ENCODE measurements at regions not wholly inside any gene's neighbourhood (a gene's known extent, or its start where the extent isn't known, plus 50 kb on each side); places are given as distances from the start of the nearest gene placed in this dataset.

GRCh38 chr10:78194050-78194449 lies 160.4 kb downstream of the RPS24 start:
- Histone ChIP-seq H3K4me1 (ENCODE audit: insufficient read depth, low read length, severe bottlenecking) (no peaks in the 10 kb centered on the region), H3K36me3 (ENCODE audit: insufficient read depth, low read length) (no peaks in the 10 kb centered on the region), H3K9me2 (ENCODE audit: low read depth, low read length) (no peaks in the 10 kb centered on the region), H3K27ac (ENCODE audit: low read depth, low read length, poor library complexity, severe bottlenecking) (no peak overlapping the region), H3K4me2 (ENCODE audit: low read length) (no peak overlapping the region), H3F3A (ENCODE audit: insufficient read depth, low read length) (no peaks in the 10 kb centered on the region), H3K9ac (ENCODE audit: low read length) (no peak overlapping the region), H3K9me3 (ENCODE audit: low read length) (no peaks in the 10 kb centered on the region), H3K27me3 (ENCODE audit: insufficient read depth, low read length) (no peaks in the 10 kb centered on the region; the same call in 1 of the 2 replicates), H2AFZ (ENCODE audit: low read length) (no peak overlapping the region), H4K20me1 (ENCODE audit: insufficient read depth, low read length) (no peaks in the 10 kb centered on the region), H3K4me3 (ENCODE audit: low read depth, low read length, poor library complexity, severe bottlenecking) (no peak overlapping the region), H3K79me2 (ENCODE audit: insufficient read depth, low read length) (no peaks in the 10 kb centered on the region)
- TF ChIP-seq EZH2 (IDR thresholded peaks at IDR 0.05; ENCODE audit: borderline replicate concordance, low read length): no peak

- no peak overlapping the region for H3K27ac ChIP-seq (ENCODE audit: low read depth, low read length, poor library complexity, severe bottlenecking)
- H3K79me2 ChIP-seq (ENCODE audit: insufficient read depth, low read length): no peaks in the 10 kb centered on the region
- H3K9me2 ChIP-seq (ENCODE audit: low read depth, low read length): no peaks in the 10 kb centered on the region
- no peaks in the 10 kb centered on the region for H3K4me1 ChIP-seq (ENCODE audit: insufficient read depth, low read length, severe bottlenecking)
- H2AFZ ChIP-seq (ENCODE audit: low read length): no peak overlapping the region
- H3K27me3 ChIP-seq (ENCODE audit: insufficient read depth, low read length): no peaks in the 10 kb centered on the region; the same call in 1 of the 2 replicates
- no peaks in the 10 kb centered on the region for H4K20me1 ChIP-seq (ENCODE audit: insufficient read depth, low read length)
- H3K4me3 ChIP-seq (ENCODE audit: low read depth, low read length, poor library complexity, severe bottlenecking): no peak overlapping the region
- H3K4me2 ChIP-seq (ENCODE audit: low read length): no peak overlapping the region
- H3K9ac ChIP-seq (ENCODE audit: low read length): no peak overlapping the region
- H3K9me3 ChIP-seq (ENCODE audit: low read length): no peaks in the 10 kb centered on the region
- no peaks in the 10 kb centered on the region for H3F3A ChIP-seq (ENCODE audit: insufficient read depth, low read length)
- H3K36me3 ChIP-seq (ENCODE audit: insufficient read depth, low read length): no peaks in the 10 kb centered on the region
- TF ChIP-seq CTCF (IDR thresholded peaks at IDR 0.05; ENCODE audit: low read length): no peak
- no peak for TF ChIP-seq EZH2 (IDR thresholded peaks at IDR 0.05; ENCODE audit: borderline replicate concordance, low read length)
Measured at GRCh38 chr10:78194539-78195402, 161.1 kb downstream of the RPS24 start.

GRCh38 chr10:78196396-78196795 lies 162.7 kb downstream of the RPS24 start:
- H4K20me1 ChIP-seq (ENCODE audit: insufficient read depth, low read length): no peaks in the 10 kb centered on the region
- TF ChIP-seq EZH2 (IDR thresholded peaks at IDR 0.05; ENCODE audit: borderline replicate concordance, low read length) (no peak), CTCF (IDR thresholded peaks at IDR 0.05; ENCODE audit: low read length) (no peak)
- no peaks in the 10 kb centered on the region for H3K79me2 ChIP-seq (ENCODE audit: insufficient read depth, low read length)
- H3K4me1 ChIP-seq (ENCODE audit: insufficient read depth, low read length, severe bottlenecking): no peaks in the 10 kb centered on the region
- no peaks in the 10 kb centered on the region for H3K9me3 ChIP-seq (ENCODE audit: low read length)
- H3K9me2 ChIP-seq (ENCODE audit: low read depth, low read length): no peaks in the 10 kb centered on the region
- H3K4me2 ChIP-seq (ENCODE audit: low read length): no peak overlapping the region
- H3K27ac ChIP-seq (ENCODE audit: low read depth, low read length, poor library complexity, severe bottlenecking): no peak overlapping the region
- H3K4me3 ChIP-seq (ENCODE audit: low read depth, low read length, poor library complexity, severe bottlenecking): no peak overlapping the region
- H3F3A ChIP-seq (ENCODE audit: insufficient read depth, low read length): no peaks in the 10 kb centered on the region
- H3K27me3 ChIP-seq (ENCODE audit: insufficient read depth, low read length): no peaks in the 10 kb centered on the region; the same call in 1 of the 2 replicates
- H2AFZ ChIP-seq (ENCODE audit: low read length): no peak overlapping the region
- H3K9ac ChIP-seq (ENCODE audit: low read length): no peak overlapping the region
- no peaks in the 10 kb centered on the region for H3K36me3 ChIP-seq (ENCODE audit: insufficient read depth, low read length)
